Lung (tissue), 11 donors: ENCODE measurements at regions not wholly inside any gene's neighbourhood (a gene's known extent, or its start where the extent isn't known, plus 50 kb on each side); places are given as distances from the start of the nearest gene placed in this dataset.
"Not testable (repeated sequence)": the region's sequence is repeated elsewhere in the genome, so short reads cannot be mapped to it uniquely, and the experiment has no call there.

ENCODE experiments used
- ATAC-seq: fragments of 200-7000 bp; cut with Tn5 transposase; one replicate; pipeline ENCODE4 v1.9.1; 2020; ENCODE audit warnings: moderate number of reproducible peaks; ENCODE audit not compliant: insufficient read depth, low FRiP score
- DNase-seq, 3 donors: peaks; one replicate each; pipeline ENCODE4 v3.0.0-alpha.2; 2013 to 2017
- H3K27ac ChIP-seq, 2 donors: one replicate each; pipeline ENCODE4 v1.5.1; 2013; ENCODE audit warnings: mild to moderate bottlenecking in 2 of 2, moderate library complexity in 2 of 2, control low read depth in 1 of 2, inconsistent platforms in 1 of 2, low read depth in 1 of 2, low read length in 1 of 2
- H3K27me3 ChIP-seq, 3 donors: one replicate each; pipeline ENCODE4 v1.5.1; 2013; ENCODE audit warnings: low read length in 2 of 3; ENCODE audit not compliant: control insufficient read depth in 3 of 3, insufficient read depth in 3 of 3
- H3K36me3 ChIP-seq, 4 donors: one replicate each; pipeline ENCODE4 v1.5.1; 2013; ENCODE audit warnings: low read length in 4 of 4, mild to moderate bottlenecking in 1 of 4, moderate library complexity in 1 of 4; ENCODE audit not compliant: control insufficient read depth in 4 of 4, insufficient read depth in 4 of 4
- H3K4me1 ChIP-seq, 5 donors: one replicate each; pipeline ENCODE4 v1.5.1; 2013; ENCODE audit warnings: low read length in 5 of 5, mild to moderate bottlenecking in 2 of 5, moderate library complexity in 1 of 5; ENCODE audit not compliant: control insufficient read depth in 5 of 5, insufficient read depth in 5 of 5
- H3K4me3 ChIP-seq: one replicate; pipeline ENCODE4 v1.5.1; 2013; ENCODE audit warnings: mild to moderate bottlenecking, control low read depth, moderate library complexity
- H3K9ac ChIP-seq, 2 donors: one replicate each; pipeline ENCODE4 v1.5.1; 2013; ENCODE audit warnings: low read length in 2 of 2, control low read depth in 1 of 2; ENCODE audit not compliant: insufficient read depth in 1 of 2
- H3K9me3 ChIP-seq, 4 donors: one replicate each; pipeline ENCODE4 v1.5.1; 2013; ENCODE audit warnings: low read length in 3 of 4, mild to moderate bottlenecking in 1 of 4, moderate library complexity in 1 of 4; ENCODE audit not compliant: control insufficient read depth in 4 of 4, insufficient read depth in 3 of 4
- CTCF ChIP-seq: IDR thresholded peaks from 2 replicates; pipeline ENCODE4 v1.5.1; 2012; ENCODE audit warnings: mild to moderate bottlenecking; ENCODE audit errors: control extremely low read depth, extremely low read depth
- WGBS, 2 donors: extraction: QIAGEN DNeasy Blood & Tissue Kit; methylation state at CpG; one replicate each; pipeline ENCODE4 v1.1.7; 2013; 5-methylcytosine and 5-hydroxymethylcytosine counted together
- donor health status: control.
- donor health status: control.
- donor health status: Bipolar disorder and iron deficiency.
- donor health status: healthy.
- donor health status: DM: yes; HTN: yes; CAD: no.

- WGBS, 2 donors, result 86 to 91% methylated on average over 12 of the region's 12 CpGs
- no peak for TF ChIP-seq CTCF
Observed at GRCh38 chr22:22697377-22698117, 53.1 kb downstream of the GGTLC2 start.

GRCh38 chr22:22698263-22698750 lies 53.9 kb downstream of the GGTLC2 start:
- Histone ChIP-seq H3K4me3 (no peak overlapping the region), H3K4me1 (no peaks in the 10 kb centered on the region), H3K9ac (no peak overlapping the region), H3K27ac (no peak overlapping the region), H3K27me3 (no peaks in the 10 kb centered on the region), H3K36me3 (no peaks in the 10 kb centered on the region), H3K9me3 (no peaks in the 10 kb centered on the region)
- DNase-seq (no peak), ATAC-seq (no peak)
- 75 to 77% methylated on average over 7 of the region's 7 CpGs for WGBS, 2 donors
- TF ChIP-seq CTCF, result no peak

More at GRCh38 chr22:22697377-22698117, 53.1 kb downstream of the GGTLC2 start:
- Histone ChIP-seq H3K27me3 (no peaks in the 10 kb centered on the region), H3K36me3 (no peaks in the 10 kb centered on the region), H3K9ac (no peak overlapping the region), H3K9me3 (no peaks in the 10 kb centered on the region), H3K27ac (no peak overlapping the region), H3K4me1 (peaks cover 0 to 2% (median 0%) of the 10 kb centered on the region in 5 donors), H3K4me3 (no peak overlapping the region)
- ATAC-seq (no peak), DNase-seq (no peak)

- H3K9me3 ChIP-seq, result no peaks in the 10 kb centered on the region
- H3K27ac ChIP-seq, result no peak overlapping the region
- no peak for TF ChIP-seq CTCF
- no peaks in the 10 kb centered on the region for H3K4me1 ChIP-seq
- ATAC-seq, result no peak
- no peaks in the 10 kb centered on the region for H3K36me3 ChIP-seq
- H3K9ac ChIP-seq, result no peak overlapping the region
- DNase-seq, result no peak
- no peaks in the 10 kb centered on the region for H3K27me3 ChIP-seq
- WGBS, 2 donors, result 85 to 86% methylated on average over 1 of the region's 1 CpG
- H3K4me3 ChIP-seq, result no peak overlapping the region
Observed at GRCh38 chr22:22700631-22701030, 56.2 kb downstream of the GGTLC2 start.

GRCh38 chr22:22701557-22701956 lies 57.1 kb downstream of the GGTLC2 start:
- not testable (repeated sequence) for DNase-seq, H3K27me3 ChIP-seq, H3K4me1 ChIP-seq, H3K27ac ChIP-seq, H3K9me3 ChIP-seq, ATAC-seq, H3K36me3 ChIP-seq, H3K9ac ChIP-seq, H3K4me3 ChIP-seq
